ENCODE measurements at regions not wholly inside any gene's neighbourhood (a gene's known extent, or its start where the extent isn't known, plus 50 kb on each side); places are given as distances from the start of the nearest gene placed in this dataset.

DNA sequence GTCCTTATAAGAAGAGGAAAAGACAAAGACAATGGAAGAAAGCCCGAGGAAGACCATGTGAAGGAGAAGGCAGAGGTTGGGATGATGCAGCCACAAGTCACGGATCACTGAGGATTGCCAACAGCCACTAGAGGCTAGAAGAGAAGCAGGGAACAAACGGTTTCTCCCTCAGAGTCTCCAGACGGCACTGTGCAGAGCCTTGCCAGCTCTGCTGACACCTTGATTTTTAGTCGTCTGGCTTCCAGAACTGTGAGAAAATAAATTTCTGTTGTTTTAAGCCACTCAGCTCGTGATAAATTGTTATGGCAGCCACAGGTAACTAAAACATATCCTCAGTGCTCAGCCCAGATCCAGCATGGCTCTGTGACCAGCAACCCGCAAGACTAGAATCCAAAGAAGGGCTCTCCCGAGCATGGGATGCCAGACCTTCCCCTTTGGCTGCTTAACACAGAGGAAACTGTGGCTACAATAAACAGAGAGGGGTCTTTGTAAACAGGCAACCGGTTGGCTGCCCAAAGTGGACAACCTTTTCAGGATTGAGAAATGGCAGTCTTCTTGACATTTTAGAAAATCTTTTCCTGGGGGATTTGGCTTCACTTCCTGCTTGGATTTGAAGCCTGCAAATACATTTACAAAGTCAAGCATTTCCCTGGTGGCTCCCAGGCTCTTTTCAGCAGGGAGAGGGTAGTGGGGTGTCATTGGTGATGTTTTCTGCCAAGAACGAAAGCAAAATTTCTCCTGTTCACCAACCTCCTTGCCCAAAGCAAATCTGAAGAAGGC is 88.7 kb upstream of the ADPGK start:
- intact Hi-C loops (cut with DNase I; ENCODE audit: low total_unique reads): no loop called here
- no peaks in the 10 kb centered on the region for H3K4me1 ChIP-seq
- H3K27me3 ChIP-seq: no peaks in the 10 kb centered on the region
- H3K27ac ChIP-seq: no peak overlapping the region
- no peaks in the 10 kb centered on the region for H3K9me3 ChIP-seq
- TF ChIP-seq POLR2AphosphoS5 (IDR thresholded peaks at IDR 0.05) (no peak), POLR2A (IDR thresholded peaks at IDR 0.05) (no peak)
- TF ChIP-seq, protein P1, sequence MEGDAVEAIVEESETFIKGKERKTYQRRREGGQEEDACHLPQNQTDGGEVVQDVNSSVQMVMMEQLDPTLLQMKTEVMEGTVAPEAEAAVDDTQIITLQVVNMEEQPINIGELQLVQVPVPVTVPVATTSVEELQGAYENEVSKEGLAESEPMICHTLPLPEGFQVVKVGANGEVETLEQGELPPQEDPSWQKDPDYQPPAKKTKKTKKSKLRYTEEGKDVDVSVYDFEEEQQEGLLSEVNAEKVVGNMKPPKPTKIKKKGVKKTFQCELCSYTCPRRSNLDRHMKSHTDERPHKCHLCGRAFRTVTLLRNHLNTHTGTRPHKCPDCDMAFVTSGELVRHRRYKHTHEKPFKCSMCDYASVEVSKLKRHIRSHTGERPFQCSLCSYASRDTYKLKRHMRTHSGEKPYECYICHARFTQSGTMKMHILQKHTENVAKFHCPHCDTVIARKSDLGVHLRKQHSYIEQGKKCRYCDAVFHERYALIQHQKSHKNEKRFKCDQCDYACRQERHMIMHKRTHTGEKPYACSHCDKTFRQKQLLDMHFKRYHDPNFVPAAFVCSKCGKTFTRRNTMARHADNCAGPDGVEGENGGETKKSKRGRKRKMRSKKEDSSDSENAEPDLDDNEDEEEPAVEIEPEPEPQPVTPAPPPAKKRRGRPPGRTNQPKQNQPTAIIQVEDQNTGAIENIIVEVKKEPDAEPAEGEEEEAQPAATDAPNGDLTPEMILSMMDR (IDR thresholded peaks at IDR 0.05): no peak
- H3K4me3 ChIP-seq: no peak overlapping the region
- DNase-seq (ENCODE audit: low spot score in 2 of 2): no peak
- no peaks in the 10 kb centered on the region for H3K36me3 ChIP-seq

DNA sequence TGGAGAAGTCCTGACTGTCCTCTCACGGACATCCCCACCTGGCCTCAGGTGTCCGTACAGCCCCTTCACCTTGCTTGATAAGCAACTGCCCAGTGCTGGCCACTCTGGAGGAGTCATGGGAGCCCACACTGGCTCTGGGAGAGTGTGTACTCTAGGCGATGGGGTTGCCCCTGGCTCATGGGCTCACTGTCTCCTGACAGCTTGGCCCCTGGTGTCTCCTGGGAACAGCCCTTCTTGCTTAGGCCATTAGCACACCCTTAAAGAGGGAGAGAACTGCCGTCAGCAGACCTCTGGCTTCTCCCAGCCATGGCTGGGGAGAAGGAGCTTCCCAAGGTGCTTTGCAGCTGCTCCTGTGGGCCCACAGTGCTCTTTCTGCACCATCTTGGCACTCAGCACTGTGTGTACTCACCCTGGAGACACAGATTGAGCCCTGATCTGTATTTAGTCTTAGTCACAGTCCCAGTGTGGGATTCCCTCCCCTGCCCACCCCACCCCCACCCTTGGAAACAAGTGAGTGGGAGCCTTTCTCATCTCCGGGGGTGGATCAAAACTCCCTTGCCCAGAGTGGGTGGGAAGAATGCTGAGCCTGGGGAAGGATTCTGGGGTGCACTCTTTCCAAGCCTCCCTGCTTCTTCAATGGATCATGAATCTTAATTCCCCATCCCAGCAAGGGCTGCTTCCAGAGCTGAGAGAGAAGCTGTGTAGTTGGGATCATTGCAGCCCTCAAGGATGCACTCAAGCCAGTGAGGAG is 83.5 kb upstream of the ADPGK start:
- Histone ChIP-seq H3K27ac (no peak overlapping the region), H3K36me3 (no peaks in the 10 kb centered on the region), H3K9me3 (no peaks in the 10 kb centered on the region), H3K4me3 (no peak overlapping the region), H3K4me1 (no peaks in the 10 kb centered on the region), H3K27me3 (no peaks in the 10 kb centered on the region)
- intact Hi-C loops (cut with DNase I; ENCODE audit: low total_unique reads): no loop called here
- DNase-seq (ENCODE audit: low spot score in 2 of 2): no peak
- TF ChIP-seq POLR2AphosphoS5 (IDR thresholded peaks at IDR 0.05) (no peak), POLR2A (IDR thresholded peaks at IDR 0.05) (no peak)
- TF ChIP-seq, protein P1 (IDR thresholded peaks at IDR 0.05): no peak

DNA sequence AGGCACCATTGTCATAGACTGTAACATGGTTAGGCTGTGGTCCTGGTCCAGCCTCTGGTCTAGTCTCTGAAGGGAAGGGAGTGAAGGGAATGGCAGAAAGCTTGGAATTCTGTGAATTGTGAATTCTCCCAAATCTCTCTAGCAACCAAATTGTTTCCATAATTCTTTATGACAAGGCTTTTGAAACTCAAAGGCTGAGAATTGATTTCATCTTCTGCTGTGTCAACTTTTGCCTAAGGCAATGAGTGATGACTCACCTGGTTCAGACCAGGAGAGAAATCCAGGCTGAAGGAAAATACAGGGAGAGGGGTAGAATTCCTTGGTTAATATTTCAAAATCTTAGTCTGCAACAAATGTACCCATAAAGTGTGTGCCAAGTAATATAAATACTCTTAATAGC is 82.6 kb upstream of the ADPGK start:
- Histone ChIP-seq H3K27ac (no peak overlapping the region), H3K4me1 (no peaks in the 10 kb centered on the region), H3K27me3 (no peaks in the 10 kb centered on the region), H3K4me3 (no peak overlapping the region), H3K9me3 (no peaks in the 10 kb centered on the region), H3K36me3 (no peaks in the 10 kb centered on the region)
- TF ChIP-seq POLR2A (IDR thresholded peaks at IDR 0.05) (no peak), POLR2AphosphoS5 (IDR thresholded peaks at IDR 0.05) (no peak)
- TF ChIP-seq, protein P1 (IDR thresholded peaks at IDR 0.05): no peak
- intact Hi-C loops (cut with DNase I; ENCODE audit: low total_unique reads): no loop called here
- no peak for DNase-seq (ENCODE audit: low spot score in 2 of 2)

DNA sequence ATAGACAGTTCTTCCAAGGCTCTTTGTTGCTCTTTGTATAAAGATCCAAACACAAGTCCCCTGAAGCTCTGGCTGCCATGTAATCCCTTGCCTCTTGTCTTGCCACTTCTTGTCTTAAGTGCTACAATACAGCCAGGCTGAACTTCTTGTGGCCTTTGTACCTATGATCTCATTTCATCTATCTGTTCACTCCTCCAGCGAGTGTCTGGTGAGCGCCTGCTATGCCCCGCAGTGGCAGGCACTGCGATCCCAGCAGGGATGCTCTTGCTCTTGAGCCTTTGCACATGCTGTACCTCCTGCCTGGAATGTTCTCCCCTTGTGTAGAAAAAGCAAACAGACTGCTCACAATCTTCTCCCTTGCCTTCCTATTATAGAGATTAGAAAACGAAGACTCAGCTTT is 81.9 kb upstream of the ADPGK start:
- H3K4me1 ChIP-seq: no peaks in the 10 kb centered on the region

More for the DNA sequence above, 81.9 kb upstream of the ADPGK start:
- DNase-seq (ENCODE audit: low spot score in 2 of 2): no peak
- H3K27me3 ChIP-seq: no peaks in the 10 kb centered on the region
- H3K4me3 ChIP-seq: no peak overlapping the region
- H3K27ac ChIP-seq: no peak overlapping the region
- TF ChIP-seq POLR2A (IDR thresholded peaks at IDR 0.05) (no peak), POLR2AphosphoS5 (IDR thresholded peaks at IDR 0.05) (no peak)
- TF ChIP-seq, protein P1 (IDR thresholded peaks at IDR 0.05): no peak
- no peaks in the 10 kb centered on the region for H3K36me3 ChIP-seq
- intact Hi-C loops (cut with DNase I; ENCODE audit: low total_unique reads): no loop called here
- no peaks in the 10 kb centered on the region for H3K9me3 ChIP-seq

All from breast epithelium (tissue), 4 donors.